Suprapubic skin (tissue), 3 donors: ENCODE measurements at regions not wholly inside any gene's neighbourhood (a gene's known extent, or its start where the extent isn't known, plus 50 kb on each side); places are given as distances from the start of the nearest gene placed in this dataset.

Experiments used
- EP300 ChIP-seq: sonication (generic); formaldehyde crosslinking; IDR thresholded peaks from one replicate; pipeline ENCODE4 v1.6.1; 2017; ENCODE audit warnings: antibody characterized with exemption
- POLR2A ChIP-seq, 2 donors: fragments of 450-650 bp; IDR thresholded peaks; one replicate each; pipeline ENCODE4 v1.6.1; 2017; ENCODE audit warnings: antibody characterized with exemption in 2 of 2, mild to moderate bottlenecking in 2 of 2, moderate library complexity in 2 of 2
- TF ChIP-seq, protein P1 (sequence below), 2 donors: fragments of 200-600 bp in 1 of 2; fragments of 450-650 bp in 1 of 2; sonication (generic) in 1 of 2; IDR thresholded peaks; one replicate each; pipeline ENCODE4 v1.5.1; 2016 to 2019; ENCODE audit warnings: antibody characterized with exemption in 2 of 2, mild to moderate bottlenecking in 1 of 2, moderate library complexity in 1 of 2

DNA sequence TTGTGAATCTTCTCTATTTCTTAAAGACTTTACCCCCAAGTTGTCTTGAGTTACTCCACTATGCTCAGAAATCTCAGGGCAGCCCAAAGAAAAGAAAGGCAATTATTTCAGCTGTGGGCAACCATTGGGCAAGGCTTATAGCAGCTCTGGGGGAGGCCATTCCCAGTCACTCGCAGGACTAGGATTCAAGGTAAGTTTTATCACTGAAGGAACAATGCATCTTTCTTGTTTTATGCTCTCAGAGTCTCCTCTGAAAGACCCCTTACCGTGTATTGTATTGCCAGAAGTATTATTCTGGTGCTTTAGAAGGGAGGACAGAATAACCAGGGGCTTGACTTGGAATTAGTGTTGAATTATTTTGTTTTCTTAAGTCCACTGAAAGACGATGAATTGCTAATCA, 586.3 kb upstream of the MAP3K7 start:
- TF ChIP-seq, protein P1, sequence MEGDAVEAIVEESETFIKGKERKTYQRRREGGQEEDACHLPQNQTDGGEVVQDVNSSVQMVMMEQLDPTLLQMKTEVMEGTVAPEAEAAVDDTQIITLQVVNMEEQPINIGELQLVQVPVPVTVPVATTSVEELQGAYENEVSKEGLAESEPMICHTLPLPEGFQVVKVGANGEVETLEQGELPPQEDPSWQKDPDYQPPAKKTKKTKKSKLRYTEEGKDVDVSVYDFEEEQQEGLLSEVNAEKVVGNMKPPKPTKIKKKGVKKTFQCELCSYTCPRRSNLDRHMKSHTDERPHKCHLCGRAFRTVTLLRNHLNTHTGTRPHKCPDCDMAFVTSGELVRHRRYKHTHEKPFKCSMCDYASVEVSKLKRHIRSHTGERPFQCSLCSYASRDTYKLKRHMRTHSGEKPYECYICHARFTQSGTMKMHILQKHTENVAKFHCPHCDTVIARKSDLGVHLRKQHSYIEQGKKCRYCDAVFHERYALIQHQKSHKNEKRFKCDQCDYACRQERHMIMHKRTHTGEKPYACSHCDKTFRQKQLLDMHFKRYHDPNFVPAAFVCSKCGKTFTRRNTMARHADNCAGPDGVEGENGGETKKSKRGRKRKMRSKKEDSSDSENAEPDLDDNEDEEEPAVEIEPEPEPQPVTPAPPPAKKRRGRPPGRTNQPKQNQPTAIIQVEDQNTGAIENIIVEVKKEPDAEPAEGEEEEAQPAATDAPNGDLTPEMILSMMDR (IDR thresholded peaks at IDR 0.05): no peak
- TF ChIP-seq EP300 (no peak), POLR2A (IDR thresholded peaks at IDR 0.05) (no peak)
